Fibroblast of mammary gland (primary cell): ENCODE measurements at regions not wholly inside any gene's neighbourhood (a gene's known extent, or its start where the extent isn't known, plus 50 kb on each side); places are given as distances from the start of the nearest gene placed in this dataset.
"Not testable (repeated sequence)": the region's sequence is repeated elsewhere in the genome, so short reads cannot be mapped to it uniquely, and the experiment has no call there.

Experiments
- DNase-seq: peaks from one replicate; pipeline ENCODE4 v3.0.0-alpha.2; 2010; ENCODE audit warnings: low read depth
- H3K4me3 ChIP-seq: 2 replicates; pipeline ENCODE4 v1.5.1; 2011; ENCODE audit warnings: low read depth, mild to moderate bottlenecking, low read length, moderate library complexity; ENCODE audit not compliant: control insufficient read depth
- CTCF ChIP-seq: conservative IDR thresholded peaks from 2 replicates; pipeline ENCODE4 v1.5.1; 2011; ENCODE audit warnings: low read depth, low read length, inconsistent platforms; ENCODE audit not compliant: control insufficient read depth, insufficient read depth

GRCh38 chrX:829145-829544 lies 198.6 kb downstream of the SHOX start:
- DNase-seq, result no peak
- H3K4me3 ChIP-seq, result no peak overlapping the region
- TF ChIP-seq CTCF, result no peak

GRCh38 chrX:828411-828959 lies 197.9 kb downstream of the SHOX start:
- no peak for TF ChIP-seq CTCF
- DNase-seq, result peak; percentile 45
- H3K4me3 ChIP-seq, result no peak overlapping the region

GRCh38 chrX:826448-826847 lies 195.9 kb downstream of the SHOX start:
- H3K4me3 ChIP-seq, result no peak overlapping the region
- no peak for TF ChIP-seq CTCF
- DNase-seq, result peak; percentile 18

- H3K4me3 ChIP-seq, result no peak overlapping the region
- peak; percentile 49 for DNase-seq
- no peak for TF ChIP-seq CTCF
Measured at GRCh38 chrX:825991-826390, 195.4 kb downstream of the SHOX start.

GRCh38 chrX:823073-823472 lies 192.5 kb downstream of the SHOX start:
- not testable (repeated sequence) for DNase-seq, H3K4me3 ChIP-seq

- no peak for TF ChIP-seq CTCF
- H3K4me3 ChIP-seq, result no peak overlapping the region
- no peak for DNase-seq
Measured at GRCh38 chrX:821327-822107, 190.9 kb downstream of the SHOX start.

GRCh38 chrX:819684-820083 lies 189.1 kb downstream of the SHOX start:
- no peak for TF ChIP-seq CTCF
- no peak for DNase-seq
- no peak overlapping the region for H3K4me3 ChIP-seq
